HG02588 (cell line): ENCODE measurements at regions not wholly inside any gene's neighbourhood (a gene's known extent, or its start where the extent isn't known, plus 50 kb on each side); places are given as distances from the start of the nearest gene placed in this dataset.

Experiments used
- ATAC-seq: cut with Tn5 transposase; IDR thresholded peaks from one replicate; pipeline ENCODE4 v1.9.1; 2021; ENCODE audit warnings: mild to moderate bottlenecking, moderate library complexity; ENCODE audit not compliant: unreplicated experiment

DNA sequence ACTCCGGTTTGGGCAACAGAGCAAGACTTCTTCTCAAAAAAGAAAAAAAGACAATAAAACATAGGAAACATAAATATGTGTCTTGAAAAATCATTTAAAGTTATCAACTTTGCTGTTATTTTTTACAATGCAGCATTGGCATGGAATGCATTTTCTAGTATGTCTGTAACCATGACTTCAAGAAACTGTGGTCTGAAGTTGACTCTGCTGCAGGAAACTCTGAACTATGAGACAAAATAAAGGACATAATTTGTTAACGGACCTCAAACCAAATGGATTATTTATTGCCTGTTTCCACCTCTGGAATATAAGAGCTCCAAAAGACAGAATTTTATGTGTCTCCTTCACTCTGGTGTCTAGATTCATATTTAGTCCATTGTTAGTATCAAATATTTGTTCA, 79.1 kb downstream of the TRIB2 start:
- no peak for ATAC-seq

DNA sequence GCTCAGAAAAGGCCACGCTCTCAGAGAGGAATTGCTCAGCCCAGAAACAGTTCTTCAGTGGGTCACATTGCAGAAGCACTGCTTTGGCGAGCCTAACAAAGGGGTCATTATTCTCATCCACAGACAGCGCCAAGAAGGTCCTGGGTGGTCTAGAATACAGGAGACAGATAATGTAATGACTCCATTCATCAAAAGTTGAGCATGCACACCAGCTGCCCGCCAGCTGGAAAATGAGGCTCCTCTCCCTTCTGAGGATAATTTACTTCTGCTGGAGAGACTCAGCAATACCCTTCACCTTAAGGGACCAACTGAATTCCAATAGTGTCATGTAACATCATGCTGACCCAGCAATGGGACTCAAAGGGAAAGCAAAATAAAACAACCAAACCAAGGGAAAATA, 79.9 kb downstream of the TRIB2 start:
- ATAC-seq: no peak

- no peak for ATAC-seq
Observed at GRCh38 chr2:12797815-12798214, 81.1 kb downstream of the TRIB2 start.

GRCh38 chr2:12803607-12804006, 86.9 kb downstream of the TRIB2 start:
- ATAC-seq: no peak

GRCh38 chr2:12804091-12804856, 87.5 kb downstream of the TRIB2 start:
- ATAC-seq: no peak

- no peak for ATAC-seq
Observed at GRCh38 chr2:12805033-12805432, 88.3 kb downstream of the TRIB2 start.

DNA sequence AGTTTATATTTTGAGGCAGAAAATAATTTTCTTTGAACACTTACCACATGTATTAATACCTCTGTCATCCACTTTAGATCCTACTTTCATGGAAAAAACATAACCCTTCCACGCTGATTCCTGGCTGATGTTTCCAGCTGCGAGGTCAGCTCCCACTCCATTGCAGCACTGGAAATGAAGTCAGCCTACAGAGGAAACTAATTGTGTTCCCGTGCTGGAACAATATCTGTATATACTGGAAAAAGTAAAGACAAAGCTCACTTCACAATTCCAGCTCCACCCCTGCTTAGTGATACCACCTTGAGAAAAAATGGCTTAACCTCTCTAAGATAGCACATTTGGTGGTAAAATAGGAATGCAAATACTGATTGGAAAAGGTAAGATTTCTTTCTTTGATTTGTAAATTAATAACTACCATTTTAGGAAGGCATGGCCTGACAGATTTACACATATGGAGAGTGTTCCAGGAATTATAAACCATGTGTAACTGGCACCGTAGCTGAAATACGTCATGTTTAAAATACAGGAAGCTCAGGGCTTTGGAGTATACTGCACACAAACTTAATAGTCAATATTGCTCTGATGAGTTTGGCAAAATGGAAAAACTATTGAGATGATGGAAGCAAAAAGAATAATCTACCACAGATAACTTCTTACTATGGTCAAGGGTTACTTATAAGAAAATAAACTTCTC, 90.0 kb downstream of the TRIB2 start:
- no peak for ATAC-seq

GRCh38 chr2:12807907-12808810, 91.4 kb downstream of the TRIB2 start:
- no peak for ATAC-seq

DNA sequence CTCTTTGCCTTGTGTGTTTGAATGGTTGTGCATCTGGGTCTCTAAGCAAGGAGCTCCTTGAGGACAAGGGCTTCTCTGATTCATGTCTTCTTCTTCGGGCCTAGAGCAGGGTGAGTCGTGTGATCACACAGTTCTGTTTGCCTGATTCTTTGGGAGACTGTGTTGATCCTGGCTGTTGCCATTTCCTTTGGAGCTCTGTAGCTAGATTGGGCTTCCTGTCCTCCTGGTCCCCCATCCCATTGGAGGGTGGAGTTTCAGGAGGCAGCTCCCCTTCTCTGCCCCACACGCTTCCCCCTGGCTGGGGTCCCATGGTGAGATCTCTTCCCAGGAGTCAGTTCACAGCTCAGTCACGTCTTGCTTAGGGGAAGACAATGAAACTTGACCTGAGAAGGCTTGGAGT, 92.8 kb downstream of the TRIB2 start:
- ATAC-seq: no peak

GRCh38 chr2:12811916-12812315, 95.2 kb downstream of the TRIB2 start:
- ATAC-seq: no peak

DNA sequence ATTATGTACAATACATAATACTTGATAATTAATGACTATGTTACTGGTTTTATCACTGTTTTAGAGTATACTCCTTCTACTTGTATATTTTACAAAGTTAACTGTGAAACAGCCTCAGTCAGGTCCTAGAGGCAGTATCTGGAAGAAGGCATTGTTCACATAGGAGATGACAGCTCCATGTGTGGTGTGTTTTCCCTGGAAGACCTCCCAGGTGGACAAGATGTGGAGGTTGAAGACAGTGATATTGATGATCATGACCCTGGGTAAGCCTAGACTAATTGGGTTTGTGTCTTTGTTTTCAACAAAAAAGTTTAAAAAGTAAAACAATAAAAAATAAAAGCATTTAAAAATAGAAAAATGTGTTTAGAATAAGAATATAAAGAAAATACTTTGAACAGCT, 96.4 kb downstream of the TRIB2 start:
- no peak for ATAC-seq

DNA sequence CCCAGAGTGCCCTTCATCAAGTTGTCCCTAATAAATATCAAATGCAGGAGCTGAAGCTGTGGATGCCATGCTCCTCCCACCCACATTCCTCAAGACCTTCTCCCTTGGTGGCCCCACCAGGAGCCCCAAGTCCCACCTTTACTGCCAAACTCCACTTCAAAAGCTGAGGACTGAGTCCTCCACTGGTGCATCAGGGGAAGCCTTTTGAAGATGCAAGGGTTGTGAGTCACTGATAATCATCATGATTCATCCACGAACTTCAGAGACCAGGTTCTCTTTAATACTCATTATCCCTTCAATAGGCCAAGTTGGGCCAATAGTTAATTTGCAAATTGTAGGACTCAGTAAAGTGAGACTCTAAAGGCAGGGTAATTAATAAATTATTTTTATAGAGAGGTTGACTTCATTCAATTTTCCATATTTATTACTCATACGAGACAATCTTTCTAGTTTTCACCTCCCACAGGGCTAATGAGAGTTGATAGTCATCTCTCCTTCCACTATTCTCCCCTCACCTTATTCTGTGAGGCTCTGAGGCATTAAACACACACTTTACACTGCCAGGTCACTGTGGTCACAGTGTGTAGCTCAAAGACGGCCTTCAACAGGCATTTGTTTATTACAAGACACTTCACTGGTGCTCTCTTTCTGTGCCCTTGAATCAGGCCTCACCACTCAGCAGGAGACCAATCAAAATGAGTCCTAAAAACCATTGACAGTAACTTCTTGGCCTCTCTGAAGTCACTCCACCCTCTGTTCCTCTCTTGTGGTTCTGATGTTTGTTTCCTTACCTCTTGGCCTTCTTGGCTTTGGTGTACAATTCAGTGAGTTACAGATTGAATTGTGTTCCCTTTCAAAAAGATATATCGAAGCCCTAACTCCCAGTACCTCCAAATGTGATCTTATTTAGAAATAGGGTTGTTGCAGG, 99.9 kb downstream of the TRIB2 start:
- ATAC-seq: no peak

GRCh38 chr2:12817870-12818269, 101.1 kb downstream of the TRIB2 start:
- ATAC-seq: no peak

- no peak for ATAC-seq
Observed at GRCh38 chr2:12818416-12819102, 101.8 kb downstream of the TRIB2 start.

- ATAC-seq: no peak
Observed at GRCh38 chr2:12819103-12819475, 102.4 kb downstream of the TRIB2 start.

- ATAC-seq: no peak
Observed at GRCh38 chr2:12819721-12820120, 103.0 kb downstream of the TRIB2 start.

DNA sequence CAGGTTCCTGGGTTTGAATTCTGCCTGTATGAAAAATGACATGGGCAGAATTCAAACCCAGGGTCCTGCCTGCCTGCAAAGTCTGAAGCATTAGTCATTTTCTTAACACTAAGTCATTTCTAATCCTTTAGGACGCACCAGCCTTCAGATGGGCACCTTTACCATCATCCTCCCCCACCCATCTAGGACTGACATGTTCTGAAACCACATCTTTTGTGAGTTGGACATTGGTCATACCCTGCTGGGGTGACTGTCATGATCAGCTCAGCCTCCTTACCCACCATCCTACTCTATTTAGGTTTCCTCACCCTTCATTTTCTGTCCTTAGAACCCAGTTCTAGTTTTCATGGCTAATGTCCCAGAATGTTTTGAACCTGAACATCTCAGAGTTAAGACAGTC, 104.9 kb downstream of the TRIB2 start:
- ATAC-seq: no peak

GRCh38 chr2:12824351-12824777, 107.6 kb downstream of the TRIB2 start:
- no peak for ATAC-seq

DNA sequence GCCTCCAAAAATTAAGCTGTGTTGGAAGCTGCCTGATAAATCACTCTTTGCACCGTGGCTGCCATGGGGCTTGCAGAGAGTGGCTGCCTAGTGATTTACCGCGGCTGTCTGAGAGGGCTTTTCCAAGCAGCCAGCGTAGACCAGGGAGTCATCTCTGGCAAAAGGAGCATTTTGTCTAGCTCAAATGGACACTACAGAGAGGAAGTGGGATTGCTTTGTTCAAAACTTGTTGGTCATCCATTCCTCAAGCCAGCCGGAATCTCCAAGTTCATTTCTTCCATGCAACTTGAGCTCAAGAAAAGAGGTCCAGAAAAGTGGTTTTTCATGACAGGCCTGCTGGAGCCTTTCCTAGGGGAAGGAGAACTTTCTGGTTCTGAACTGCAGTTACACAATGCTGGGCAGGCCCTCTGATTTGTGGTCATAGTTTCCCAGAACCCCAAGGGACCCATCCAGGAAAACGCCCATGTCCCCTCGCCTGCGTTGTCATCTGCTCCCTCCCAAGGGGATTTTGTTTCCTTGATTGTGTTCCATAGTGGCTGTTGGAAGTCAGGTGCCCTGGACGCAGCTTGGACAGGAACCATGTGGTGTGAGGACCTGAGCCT, 108.1 kb downstream of the TRIB2 start:
- no peak for ATAC-seq

DNA sequence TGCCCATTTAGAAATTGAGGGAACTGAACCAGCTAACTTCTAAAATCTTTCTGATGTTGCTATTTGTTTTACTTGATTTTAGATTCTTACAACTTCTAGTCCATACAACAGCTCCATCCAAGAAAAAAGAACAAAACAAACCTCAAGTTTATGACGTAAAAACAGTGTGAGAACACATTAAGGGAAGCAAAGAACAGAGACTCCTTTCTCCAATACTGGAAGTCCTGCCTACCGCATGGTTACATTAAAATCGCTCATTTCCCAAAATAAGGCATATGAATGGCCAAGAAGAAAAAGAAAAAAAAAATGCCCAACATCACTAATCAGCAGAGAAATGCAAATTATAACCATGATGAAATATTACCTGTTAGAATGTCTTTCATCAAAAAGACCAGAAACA, 110.0 kb downstream of the TRIB2 start:
- ATAC-seq: no peak
